ENCODE measurements at regions not wholly inside any gene's neighbourhood (a gene's known extent, or its start where the extent isn't known, plus 50 kb on each side); places are given as distances from the start of the nearest gene placed in this dataset.

DNA sequence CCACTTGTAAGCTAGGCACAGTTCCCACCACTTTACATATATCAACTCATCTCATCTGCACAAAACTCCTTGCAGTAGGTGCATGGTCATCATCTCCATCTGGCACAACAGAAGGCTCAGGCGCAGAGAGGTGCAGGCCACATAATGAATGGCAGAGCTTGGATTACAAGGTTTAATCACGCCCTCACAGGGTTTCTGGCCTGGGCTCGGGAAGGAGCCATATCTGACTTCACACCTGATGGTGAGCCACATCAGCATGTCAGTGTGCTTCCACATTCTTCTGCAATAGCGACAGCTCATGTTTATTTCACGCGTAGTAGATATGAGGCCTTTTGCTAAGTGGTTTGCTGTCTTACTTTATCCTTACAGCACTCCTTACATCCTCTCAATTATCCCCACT lies 650.2 kb downstream of the INHBA start:
- Histone ChIP-seq H2AFZ (replicated peaks) (no peak overlapping the region), H3K4me2 (no peak overlapping the region), H3K36me3 (no peaks in the 10 kb centered on the region), H3K4me3 (no peak overlapping the region), H3K9ac (no peak overlapping the region), H3F3A (ENCODE audit: low read depth) (no peaks in the 10 kb centered on the region), H3K9me3 (ENCODE audit: low read depth) (no peaks in the 10 kb centered on the region), H3K4me1 (peaks cover 11% of the 10 kb centered on the region), H3K27me3 (no peaks in the 10 kb centered on the region), H3K79me2 (ENCODE audit: low read depth) (no peaks in the 10 kb centered on the region), H4K20me1 (ENCODE audit: low read depth) (no peaks in the 10 kb centered on the region), H3K27ac (no peak overlapping the region)
- TF ChIP-seq EZH2phosphoT487 (IDR thresholded peaks at IDR 0.05) (no peak), EZH2 (IDR thresholded peaks at IDR 0.05) (no peak), CTCF (IDR thresholded peaks at IDR 0.05) (no peak)
- no peaks in the 10 kb centered on the region for H3K36me3 Mint-ChIP-seq
- peaks cover 4% of the 10 kb centered on the region for H3K27me3 Mint-ChIP-seq (ENCODE audit: insufficient read depth, low read depth)
- no peak overlapping the region for H3K27ac Mint-ChIP-seq
- no peak for DNase-seq (ENCODE audit: low spot score)
- H3K4me1 Mint-ChIP-seq = peaks cover 16% of the 10 kb centered on the region
- no peaks in the 10 kb centered on the region for H3K9me3 Mint-ChIP-seq
- no peak overlapping the region for H3K4me3 Mint-ChIP-seq

GRCh38 chr7:41052201-41052600 lies 650.7 kb downstream of the INHBA start:
- no peak for DNase-seq (ENCODE audit: low spot score)

GRCh38 chr7:41051535-41051934 lies 651.4 kb downstream of the INHBA start:
- Histone ChIP-seq H3K27me3 (no peaks in the 10 kb centered on the region), H3K4me1 (peaks cover 11% of the 10 kb centered on the region), H3K4me2 (no peak overlapping the region), H3K9ac (no peak overlapping the region), H3K9me3 (ENCODE audit: low read depth) (no peaks in the 10 kb centered on the region), H4K20me1 (ENCODE audit: low read depth) (no peaks in the 10 kb centered on the region), H3K4me3 (no peak overlapping the region), H3F3A (ENCODE audit: low read depth) (no peaks in the 10 kb centered on the region), H3K79me2 (ENCODE audit: low read depth) (no peaks in the 10 kb centered on the region), H3K27ac (no peak overlapping the region), H2AFZ (replicated peaks) (no peak overlapping the region), H3K36me3 (no peaks in the 10 kb centered on the region)
- Mint-ChIP-seq H3K27me3 (ENCODE audit: insufficient read depth, low read depth) (peaks cover 4% of the 10 kb centered on the region), H3K36me3 (no peaks in the 10 kb centered on the region), H3K9me3 (no peaks in the 10 kb centered on the region), H3K27ac (no peak overlapping the region), H3K4me1 (peaks cover 25% of the 10 kb centered on the region), H3K4me3 (no peak overlapping the region)
- peak; percentile 69 for DNase-seq (ENCODE audit: low spot score)
- no peak for TF ChIP-seq EZH2phosphoT487 (IDR thresholded peaks at IDR 0.05)
- TF ChIP-seq EZH2 (IDR thresholded peaks at IDR 0.05) = no peak
- no peak for TF ChIP-seq CTCF (IDR thresholded peaks at IDR 0.05)

More at GRCh38 chr7:41052201-41052600, 650.7 kb downstream of the INHBA start:
- Histone ChIP-seq H3K4me2 (no peak overlapping the region), H3K4me1 (peaks cover 11% of the 10 kb centered on the region), H3K9ac (no peak overlapping the region), H3K27me3 (no peaks in the 10 kb centered on the region), H3K27ac (no peak overlapping the region), H3K9me3 (ENCODE audit: low read depth) (no peaks in the 10 kb centered on the region), H3K36me3 (no peaks in the 10 kb centered on the region), H4K20me1 (ENCODE audit: low read depth) (no peaks in the 10 kb centered on the region), H3F3A (ENCODE audit: low read depth) (no peaks in the 10 kb centered on the region), H2AFZ (replicated peaks) (no peak overlapping the region), H3K4me3 (no peak overlapping the region), H3K79me2 (ENCODE audit: low read depth) (no peaks in the 10 kb centered on the region)
- TF ChIP-seq EZH2phosphoT487 (IDR thresholded peaks at IDR 0.05) (no peak), CTCF (IDR thresholded peaks at IDR 0.05) (no peak), EZH2 (IDR thresholded peaks at IDR 0.05) (no peak)
- peaks cover 20% of the 10 kb centered on the region for H3K4me1 Mint-ChIP-seq
- H3K36me3 Mint-ChIP-seq = no peaks in the 10 kb centered on the region
- no peak overlapping the region for H3K4me3 Mint-ChIP-seq
- no peaks in the 10 kb centered on the region for H3K9me3 Mint-ChIP-seq
- H3K27ac Mint-ChIP-seq = no peak overlapping the region
- peaks cover 4% of the 10 kb centered on the region for H3K27me3 Mint-ChIP-seq (ENCODE audit: insufficient read depth, low read depth)

Measured in neural progenitor cell (in vitro differentiated cells).